HepG2 (cell line): ENCODE measurements at regions not wholly inside any gene's neighbourhood (a gene's known extent, or its start where the extent isn't known, plus 50 kb on each side); places are given as distances from the start of the nearest gene placed in this dataset.

Source experiments
- ARNT2 ChIP-seq: sonication (generic); formaldehyde crosslinking; IDR thresholded peaks from 2 replicates; pipeline ENCODE4 v1.8.0; 2022; ENCODE audit warnings: mild to moderate bottlenecking, low read depth, missing genetic modification reagents, moderate library complexity
- CBX1 ChIP-seq: IDR thresholded peaks from one replicate; pipeline ENCODE4 v1.6.1; 2016; ENCODE audit warnings: antibody characterized with exemption, low read depth
- GATA4 ChIP-seq: sonication (generic); IDR thresholded peaks from 2 replicates; pipeline ENCODE4 v1.6.1; 2016; ENCODE audit warnings: antibody characterized with exemption, low read depth, borderline replicate concordance
- GFI1 ChIP-seq: sonication (generic); formaldehyde crosslinking; IDR thresholded peaks from 2 replicates; pipeline ENCODE4 v1.5.0; 2020; ENCODE audit warnings: missing genetic modification reagents, mild to moderate bottlenecking, borderline replicate concordance
- HNF4A ChIP-seq: sonication (generic); formaldehyde crosslinking; IDR thresholded peaks from 2 replicates; pipeline ENCODE4 v1.4.0; 2020; ENCODE audit warnings: missing genetic modification reagents
- HOXA3 ChIP-seq: sonication (generic); formaldehyde crosslinking; IDR thresholded peaks from 2 replicates; pipeline ENCODE4 v1.5.0; 2020; ENCODE audit warnings: missing genetic modification reagents
- HOXA9 ChIP-seq: sonication (generic); formaldehyde crosslinking; IDR thresholded peaks from 2 replicates; pipeline ENCODE4 v1.8.1; 2022; ENCODE audit warnings: missing genetic modification reagents, mild to moderate bottlenecking, moderate library complexity, borderline replicate concordance
- JUN ChIP-seq: sonication (generic); formaldehyde crosslinking; IDR thresholded peaks from 2 replicates; pipeline ENCODE4 v1.4.0; 2020; ENCODE audit warnings: mild to moderate bottlenecking, missing genetic modification reagents
- KDM4B ChIP-seq: sonication (generic); formaldehyde crosslinking; IDR thresholded peaks from 2 replicates; pipeline ENCODE4 v1.4.0; 2020; ENCODE audit warnings: missing genetic modification reagents
- KMT2B ChIP-seq: IDR thresholded peaks from 2 replicates; pipeline ENCODE4 v1.6.1; 2016; ENCODE audit warnings: missing genetic modification reagents, missing compliant biosample characterization
- MAFF ChIP-seq: IDR thresholded peaks from 2 replicates; pipeline ENCODE4 v1.6.1; 2011; ENCODE audit warnings: low read depth, low read length, improper control_type of control experiment
- PAX8 ChIP-seq: sonication (generic); formaldehyde crosslinking; IDR thresholded peaks from 2 replicates; pipeline ENCODE4 v1.8.0; 2022; ENCODE audit warnings: mild to moderate bottlenecking, missing genetic modification reagents, borderline replicate concordance
- SNAPC2 ChIP-seq: sonication (generic); formaldehyde crosslinking; IDR thresholded peaks from 2 replicates; pipeline ENCODE4 v1.8.1; 2022; ENCODE audit warnings: mild to moderate bottlenecking, missing genetic modification reagents
- SP4 ChIP-seq: sonication (generic); formaldehyde crosslinking; IDR thresholded peaks from 2 replicates; pipeline ENCODE4 v1.8.1; 2023; ENCODE audit warnings: mild to moderate bottlenecking, missing genetic modification reagents
- TCF7L2 ChIP-seq: IDR thresholded peaks from 2 replicates; pipeline ENCODE4 v1.6.1; 2011; ENCODE audit warnings: mild to moderate bottlenecking, low read depth, low read length, moderate library complexity
- ZNF333 ChIP-seq: sonication (generic); formaldehyde crosslinking; IDR thresholded peaks from 2 replicates; pipeline ENCODE4 v1.4.0; 2020; ENCODE audit warnings: mild to moderate bottlenecking, missing genetic modification reagents, borderline replicate concordance
- TF ChIP-seq, protein P1 (sequence below): sonication (generic); formaldehyde crosslinking; IDR thresholded peaks from one replicate; pipeline ENCODE4 v1.5.1; 2020; ENCODE audit warnings: mild to moderate bottlenecking, missing genetic modification reagents; ENCODE audit errors: not compliant biosample characterization
- TF ChIP-seq, protein P2 (sequence below): IDR thresholded peaks from 2 replicates; pipeline ENCODE4 v1.6.1; 2016
- TF ChIP-seq, protein P3 (sequence below): sonication (generic); formaldehyde crosslinking; IDR thresholded peaks from 2 replicates; pipeline ENCODE4 v1.8.1; 2023; ENCODE audit warnings: mild to moderate bottlenecking, missing genetic modification reagents

GRCh38 chr6:137723273-137724017, 143.6 kb upstream of the TNFAIP3 start (continued):
- TF ChIP-seq MAFF (peak; percentile 25; the same call in 1 of the 2 replicates), HNF4A (peak; percentile 99), GATA4 (peak; percentile 88; the same call in 1 of the 2 replicates), KMT2B (CRISPR knock-in tag) (peak; percentile 66; the same call in 1 of the 2 replicates), JUN (no peak; the same call in 1 of the 2 replicates), GFI1 (CRISPR knock-in tag) (peak; percentile 92), HOXA3 (CRISPR knock-in tag) (peak; percentile 86), ARNT2 (CRISPR knock-in tag) (peak; percentile 79), ZNF333 (CRISPR knock-in tag) (no peak), KDM4B (CRISPR knock-in tag) (peak; percentile 62), PAX8 (CRISPR knock-in tag) (peak; percentile 45; the same call in 1 of the 2 replicates), SNAPC2 (CRISPR knock-in tag) (peak; percentile 87; the same call in 1 of the 2 replicates), HOXA9 (CRISPR knock-in tag) (peak; percentile 76; the same call in 1 of the 2 replicates), SP4 (peak; percentile 25; the same call in 1 of the 2 replicates), CBX1 (no peak), TCF7L2 (peak; percentile 69)
- TF ChIP-seq, protein P1, sequence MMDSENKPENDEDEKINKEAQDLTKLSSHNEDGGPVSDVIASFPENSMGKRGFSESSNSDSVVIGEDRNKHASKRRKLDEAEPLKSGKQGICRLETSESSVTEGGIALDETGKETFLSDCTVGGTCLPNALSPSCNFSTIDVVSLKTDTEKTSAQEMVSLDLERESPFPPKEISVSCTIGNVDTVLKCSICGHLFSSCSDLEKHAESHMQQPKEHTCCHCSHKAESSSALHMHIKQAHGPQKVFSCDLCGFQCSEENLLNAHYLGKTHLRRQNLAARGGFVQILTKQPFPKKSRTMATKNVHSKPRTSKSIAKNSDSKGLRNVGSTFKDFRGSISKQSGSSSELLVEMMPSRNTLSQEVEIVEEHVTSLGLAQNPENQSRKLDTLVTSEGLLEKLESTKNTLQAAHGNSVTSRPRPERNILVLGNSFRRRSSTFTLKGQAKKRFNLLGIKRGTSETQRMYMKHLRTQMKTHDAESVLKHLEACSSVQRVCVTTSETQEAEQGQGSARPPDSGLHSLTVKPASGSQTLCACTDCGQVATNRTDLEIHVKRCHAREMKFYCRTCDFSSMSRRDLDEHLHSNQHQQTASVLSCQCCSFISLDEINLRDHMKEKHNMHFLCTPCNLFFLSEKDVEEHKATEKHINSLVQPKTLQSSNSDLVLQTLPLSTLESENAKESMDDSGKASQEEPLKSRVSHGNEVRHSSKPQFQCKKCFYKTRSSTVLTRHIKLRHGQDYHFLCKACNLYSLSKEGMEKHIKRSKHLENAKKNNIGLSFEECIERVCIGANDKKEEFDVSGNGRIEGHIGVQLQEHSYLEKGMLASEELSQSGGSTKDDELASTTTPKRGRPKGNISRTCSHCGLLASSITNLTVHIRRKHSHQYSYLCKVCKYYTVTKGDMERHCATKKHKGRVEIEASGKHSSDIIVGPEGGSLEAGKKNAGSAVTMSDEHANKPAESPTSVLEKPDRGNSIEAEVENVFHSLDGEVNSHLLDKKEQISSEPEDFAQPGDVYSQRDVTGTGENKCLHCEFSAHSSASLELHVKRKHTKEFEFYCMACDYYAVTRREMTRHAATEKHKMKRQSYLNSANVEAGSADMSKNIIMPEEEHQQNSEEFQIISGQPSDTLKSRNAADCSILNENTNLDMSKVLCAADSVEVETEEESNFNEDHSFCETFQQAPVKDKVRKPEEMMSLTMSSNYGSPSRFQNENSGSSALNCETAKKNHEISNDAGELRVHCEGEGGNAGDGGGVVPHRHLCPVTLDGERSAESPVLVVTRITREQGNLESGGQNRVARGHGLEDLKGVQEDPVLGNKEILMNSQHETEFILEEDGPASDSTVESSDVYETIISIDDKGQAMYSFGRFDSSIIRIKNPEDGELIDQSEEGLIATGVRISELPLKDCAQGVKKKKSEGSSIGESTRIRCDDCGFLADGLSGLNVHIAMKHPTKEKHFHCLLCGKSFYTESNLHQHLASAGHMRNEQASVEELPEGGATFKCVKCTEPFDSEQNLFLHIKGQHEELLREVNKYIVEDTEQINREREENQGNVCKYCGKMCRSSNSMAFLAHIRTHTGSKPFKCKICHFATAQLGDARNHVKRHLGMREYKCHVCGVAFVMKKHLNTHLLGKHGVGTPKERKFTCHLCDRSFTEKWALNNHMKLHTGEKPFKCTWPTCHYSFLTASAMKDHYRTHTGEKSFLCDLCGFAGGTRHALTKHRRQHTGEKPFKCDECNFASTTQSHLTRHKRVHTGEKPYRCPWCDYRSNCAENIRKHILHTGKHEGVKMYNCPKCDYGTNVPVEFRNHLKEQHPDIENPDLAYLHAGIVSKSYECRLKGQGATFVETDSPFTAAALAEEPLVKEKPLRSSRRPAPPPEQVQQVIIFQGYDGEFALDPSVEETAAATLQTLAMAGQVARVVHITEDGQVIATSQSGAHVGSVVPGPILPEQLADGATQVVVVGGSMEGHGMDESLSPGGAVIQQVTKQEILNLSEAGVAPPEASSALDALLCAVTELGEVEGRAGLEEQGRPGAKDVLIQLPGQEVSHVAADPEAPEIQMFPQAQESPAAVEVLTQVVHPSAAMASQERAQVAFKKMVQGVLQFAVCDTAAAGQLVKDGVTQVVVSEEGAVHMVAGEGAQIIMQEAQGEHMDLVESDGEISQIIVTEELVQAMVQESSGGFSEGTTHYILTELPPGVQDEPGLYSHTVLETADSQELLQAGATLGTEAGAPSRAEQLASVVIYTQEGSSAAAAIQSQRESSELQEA (CRISPR knock-in tag): no peak
- TF ChIP-seq, protein P2, sequence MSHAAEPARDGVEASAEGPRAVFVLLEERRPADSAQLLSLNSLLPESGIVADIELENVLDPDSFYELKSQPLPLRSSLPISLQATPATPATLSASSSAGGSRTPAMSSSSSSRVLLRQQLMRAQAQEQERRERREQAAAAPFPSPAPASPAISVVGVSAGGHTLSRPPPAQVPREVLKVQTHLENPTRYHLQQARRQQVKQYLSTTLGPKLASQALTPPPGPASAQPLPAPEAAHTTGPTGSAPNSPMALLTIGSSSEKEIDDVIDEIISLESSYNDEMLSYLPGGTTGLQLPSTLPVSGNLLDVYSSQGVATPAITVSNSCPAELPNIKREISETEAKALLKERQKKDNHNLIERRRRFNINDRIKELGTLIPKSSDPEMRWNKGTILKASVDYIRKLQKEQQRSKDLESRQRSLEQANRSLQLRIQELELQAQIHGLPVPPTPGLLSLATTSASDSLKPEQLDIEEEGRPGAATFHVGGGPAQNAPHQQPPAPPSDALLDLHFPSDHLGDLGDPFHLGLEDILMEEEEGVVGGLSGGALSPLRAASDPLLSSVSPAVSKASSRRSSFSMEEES (CRISPR knock-in tag): peak; percentile 98
- TF ChIP-seq, protein P3, sequence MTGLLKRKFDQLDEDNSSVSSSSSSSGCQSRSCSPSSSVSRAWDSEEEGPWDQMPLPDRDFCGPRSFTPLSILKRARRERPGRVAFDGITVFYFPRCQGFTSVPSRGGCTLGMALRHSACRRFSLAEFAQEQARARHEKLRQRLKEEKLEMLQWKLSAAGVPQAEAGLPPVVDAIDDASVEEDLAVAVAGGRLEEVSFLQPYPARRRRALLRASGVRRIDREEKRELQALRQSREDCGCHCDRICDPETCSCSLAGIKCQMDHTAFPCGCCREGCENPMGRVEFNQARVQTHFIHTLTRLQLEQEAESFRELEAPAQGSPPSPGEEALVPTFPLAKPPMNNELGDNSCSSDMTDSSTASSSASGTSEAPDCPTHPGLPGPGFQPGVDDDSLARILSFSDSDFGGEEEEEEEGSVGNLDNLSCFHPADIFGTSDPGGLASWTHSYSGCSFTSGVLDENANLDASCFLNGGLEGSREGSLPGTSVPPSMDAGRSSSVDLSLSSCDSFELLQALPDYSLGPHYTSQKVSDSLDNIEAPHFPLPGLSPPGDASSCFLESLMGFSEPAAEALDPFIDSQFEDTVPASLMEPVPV (CRISPR knock-in tag): peak; percentile 81
